ENCODE measurements at regions not wholly inside any gene's neighbourhood (a gene's known extent, or its start where the extent isn't known, plus 50 kb on each side); places are given as distances from the start of the nearest gene placed in this dataset.

GRCh38 chr13:107712145-107712860 lies 503.0 kb downstream of the LIG4 start:
- Histone ChIP-seq H3K27me3 (no peaks in the 10 kb centered on the region), H3K27ac (no peak overlapping the region), H3K9me3 (no peaks in the 10 kb centered on the region), H3K4me3 (no peak overlapping the region), H3K4me1 (no peaks in the 10 kb centered on the region), H3K36me3 (no peaks in the 10 kb centered on the region)
- 71% methylated on average over 9 of the region's 9 CpGs for WGBS
- no peak for TF ChIP-seq CTCF (IDR thresholded peaks at IDR 0.05)
- TF ChIP-seq POLR2AphosphoS5 (IDR thresholded peaks at IDR 0.05): no peak
- TF ChIP-seq EP300 (IDR thresholded peaks at IDR 0.05): no peak
- TF ChIP-seq POLR2A (IDR thresholded peaks at IDR 0.05): no peak
- no peak for DNase-seq (ENCODE audit: low spot score in 2 of 2)

GRCh38 chr13:107690181-107690580 lies 525.2 kb downstream of the LIG4 start:
- TF ChIP-seq POLR2A (IDR thresholded peaks at IDR 0.05): no peak
- no peak for TF ChIP-seq CTCF (IDR thresholded peaks at IDR 0.05)
- TF ChIP-seq POLR2AphosphoS5 (IDR thresholded peaks at IDR 0.05): no peak
- TF ChIP-seq EP300 (IDR thresholded peaks at IDR 0.05): no peak
- Histone ChIP-seq H3K27me3 (no peaks in the 10 kb centered on the region), H3K4me3 (no peak overlapping the region), H3K9me3 (peaks cover 3% of the 10 kb centered on the region), H3K4me1 (no peaks in the 10 kb centered on the region), H3K36me3 (no peaks in the 10 kb centered on the region), H3K27ac (no peak overlapping the region)
- DNase-seq (ENCODE audit: low spot score in 2 of 2): no peak
- 10% methylated on average over 2 of the region's 2 CpGs for WGBS

- WGBS: 92% methylated on average over 9 of the region's 9 CpGs
These were observed 529.5 kb downstream of the LIG4 start for GRCh38 chr13:107685876-107686275.

GRCh38 chr13:107681600-107681999 lies 533.7 kb downstream of the LIG4 start:
- Histone ChIP-seq H3K36me3 (no peaks in the 10 kb centered on the region), H3K9me3 (peaks cover 3% of the 10 kb centered on the region), H3K4me3 (no peak overlapping the region), H3K4me1 (no peaks in the 10 kb centered on the region), H3K27ac (no peak overlapping the region), H3K27me3 (no peaks in the 10 kb centered on the region)
- no peak for DNase-seq (ENCODE audit: low spot score in 2 of 2)
- 73% methylated on average over 9 of the region's 10 CpGs for WGBS
- no peak for TF ChIP-seq CTCF (IDR thresholded peaks at IDR 0.05)
- no peak for TF ChIP-seq EP300 (IDR thresholded peaks at IDR 0.05)
- no peak for TF ChIP-seq POLR2A (IDR thresholded peaks at IDR 0.05)
- TF ChIP-seq POLR2AphosphoS5 (IDR thresholded peaks at IDR 0.05): no peak

More at GRCh38 chr13:107685876-107686275, 529.5 kb downstream of the LIG4 start:
- DNase-seq (ENCODE audit: low spot score in 2 of 2): no peak
- H3K27ac ChIP-seq: no peak overlapping the region
- TF ChIP-seq EP300 (IDR thresholded peaks at IDR 0.05) (no peak), POLR2AphosphoS5 (IDR thresholded peaks at IDR 0.05) (no peak)
- peaks cover 3% of the 10 kb centered on the region for H3K9me3 ChIP-seq
- no peaks in the 10 kb centered on the region for H3K4me1 ChIP-seq
- H3K27me3 ChIP-seq: no peaks in the 10 kb centered on the region
- H3K36me3 ChIP-seq: no peaks in the 10 kb centered on the region
- H3K4me3 ChIP-seq: no peak overlapping the region

GRCh38 chr13:107680115-107680514 lies 535.2 kb downstream of the LIG4 start:
- no peak for DNase-seq (ENCODE audit: low spot score in 2 of 2)
- Histone ChIP-seq H3K4me1 (no peaks in the 10 kb centered on the region), H3K27ac (no peak overlapping the region), H3K9me3 (no peaks in the 10 kb centered on the region), H3K27me3 (no peaks in the 10 kb centered on the region), H3K36me3 (no peaks in the 10 kb centered on the region), H3K4me3 (no peak overlapping the region)
- TF ChIP-seq POLR2A (IDR thresholded peaks at IDR 0.05) (no peak), CTCF (IDR thresholded peaks at IDR 0.05) (no peak), EP300 (IDR thresholded peaks at IDR 0.05) (no peak), POLR2AphosphoS5 (IDR thresholded peaks at IDR 0.05) (no peak)
- 83% methylated on average over 7 of the region's 7 CpGs for WGBS
